A673 (cell line): ENCODE measurements at regions not wholly inside any gene's neighbourhood (a gene's known extent, or its start where the extent isn't known, plus 50 kb on each side); places are given as distances from the start of the nearest gene placed in this dataset.

Source experiments
- EZH2 ChIP-seq: fragments of 200-600 bp; sonication (generic); IDR thresholded peaks from 2 replicates; pipeline ENCODE4 v1.6.1; 2017; ENCODE audit warnings: borderline replicate concordance, low read depth, mild to moderate bottlenecking, mixed read lengths, antibody characterized with exemption, low read length; ENCODE audit not compliant: poor library complexity, severe bottlenecking
- TF ChIP-seq, protein P1 (sequence below): fragments of 300-800, 200-600 bp; sonication (generic); conservative IDR thresholded peaks from 2 replicates; pipeline ENCODE4 v1.5.1; 2017; ENCODE audit warnings: low read depth, mild to moderate bottlenecking, antibody characterized with exemption, low read length, moderate library complexity, mixed read lengths

DNA sequence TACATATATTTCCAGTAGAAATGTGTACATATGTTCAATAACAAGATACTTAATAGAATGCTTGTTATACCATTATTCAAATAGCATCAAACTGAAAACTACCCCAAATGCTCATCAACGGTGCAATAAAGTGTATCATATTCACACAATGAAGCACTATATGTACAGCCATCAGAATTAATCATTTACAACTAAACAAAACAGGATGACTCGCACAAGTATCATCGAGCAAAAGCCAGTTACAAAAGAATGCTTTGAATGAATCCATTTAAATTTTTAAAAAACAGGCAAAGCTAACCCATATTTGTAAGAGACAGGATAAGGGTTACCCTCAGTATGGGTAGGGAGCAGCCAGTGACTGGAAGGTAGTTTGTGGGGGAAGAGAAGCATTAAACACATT, 132.8 kb upstream of the PDE1A start:
- TF ChIP-seq, protein P1, sequence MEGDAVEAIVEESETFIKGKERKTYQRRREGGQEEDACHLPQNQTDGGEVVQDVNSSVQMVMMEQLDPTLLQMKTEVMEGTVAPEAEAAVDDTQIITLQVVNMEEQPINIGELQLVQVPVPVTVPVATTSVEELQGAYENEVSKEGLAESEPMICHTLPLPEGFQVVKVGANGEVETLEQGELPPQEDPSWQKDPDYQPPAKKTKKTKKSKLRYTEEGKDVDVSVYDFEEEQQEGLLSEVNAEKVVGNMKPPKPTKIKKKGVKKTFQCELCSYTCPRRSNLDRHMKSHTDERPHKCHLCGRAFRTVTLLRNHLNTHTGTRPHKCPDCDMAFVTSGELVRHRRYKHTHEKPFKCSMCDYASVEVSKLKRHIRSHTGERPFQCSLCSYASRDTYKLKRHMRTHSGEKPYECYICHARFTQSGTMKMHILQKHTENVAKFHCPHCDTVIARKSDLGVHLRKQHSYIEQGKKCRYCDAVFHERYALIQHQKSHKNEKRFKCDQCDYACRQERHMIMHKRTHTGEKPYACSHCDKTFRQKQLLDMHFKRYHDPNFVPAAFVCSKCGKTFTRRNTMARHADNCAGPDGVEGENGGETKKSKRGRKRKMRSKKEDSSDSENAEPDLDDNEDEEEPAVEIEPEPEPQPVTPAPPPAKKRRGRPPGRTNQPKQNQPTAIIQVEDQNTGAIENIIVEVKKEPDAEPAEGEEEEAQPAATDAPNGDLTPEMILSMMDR = no peak
- TF ChIP-seq EZH2 = no peak
